Neural cell (in vitro differentiated cells): ENCODE measurements at regions not wholly inside any gene's neighbourhood (a gene's known extent, or its start where the extent isn't known, plus 50 kb on each side); places are given as distances from the start of the nearest gene placed in this dataset.

ENCODE experiments used
- H2AFZ ChIP-seq: fragments of 200-600, 300-800 bp; sonication (generic), shearing (Covaris generic); 2 replicates; pipeline ENCODE4 v1.6.0; 2014; ENCODE audit warnings: low read depth, mild to moderate bottlenecking, antibody characterized with exemption, low read length, moderate library complexity
- H3F3A ChIP-seq: fragments of 200-600 bp; shearing (Covaris generic); 2 replicates; pipeline ENCODE4 v1.6.1; 2016; ENCODE audit warnings: mild to moderate bottlenecking, moderate library complexity, mixed read lengths, antibody characterized with exemption, low read length; ENCODE audit not compliant: insufficient read depth, poor library complexity, severe bottlenecking
- H3K27ac ChIP-seq: fragments of 200-600, 300-800 bp; sonication (generic), shearing (Covaris generic); 2 replicates; pipeline ENCODE4 v1.5.1; 2014; ENCODE audit warnings: mild to moderate bottlenecking, low read length, moderate library complexity
- H3K27me3 ChIP-seq: fragments of 300-800, 200-600 bp; sonication (generic), shearing (Covaris generic); 2 replicates; pipeline ENCODE4 v1.6.0; 2014; ENCODE audit warnings: mild to moderate bottlenecking, low read depth, low read length, moderate library complexity; ENCODE audit not compliant: insufficient read depth
- H3K36me3 ChIP-seq: fragments of 300-800, 200-600 bp; sonication (generic), shearing (Covaris generic); 2 replicates; pipeline ENCODE4 v1.5.1; 2014; ENCODE audit warnings: mild to moderate bottlenecking, antibody characterized with exemption, low read length, moderate library complexity; ENCODE audit not compliant: insufficient read depth
- H3K4me2 ChIP-seq: fragments of 300-800, 200-600 bp; sonication (generic), shearing (Covaris generic); 2 replicates; pipeline ENCODE4 v1.6.0; 2014; ENCODE audit warnings: mild to moderate bottlenecking, low read length
- H3K4me3 ChIP-seq: fragments of 300-800, 200-600 bp; sonication (generic), shearing (Covaris generic); 2 replicates; pipeline ENCODE4 v1.5.1; 2014; ENCODE audit warnings: mild to moderate bottlenecking, low read length, moderate library complexity
- H3K79me2 ChIP-seq: fragments of 200-600 bp; shearing (Covaris generic); replicated peaks from 2 replicates; pipeline ENCODE4 v1.6.0; 2014; ENCODE audit warnings: mild to moderate bottlenecking, low read length, moderate library complexity; ENCODE audit not compliant: insufficient read depth
- H3K9ac ChIP-seq: fragments of 300-800, 200-600 bp; sonication (generic), shearing (Covaris generic); 2 replicates; pipeline ENCODE4 v1.6.1; 2016; ENCODE audit warnings: mild to moderate bottlenecking, low read length, mixed read lengths
- H3K9me2 ChIP-seq: fragments of 200-600 bp; shearing (Covaris generic); 2 replicates; pipeline ENCODE4 v1.6.1; 2016; ENCODE audit warnings: mild to moderate bottlenecking, low read length, mixed read lengths; ENCODE audit not compliant: insufficient read depth
- H3K9me3 ChIP-seq: fragments of 200-600, 300-800 bp; sonication (generic), shearing (Covaris generic); 2 replicates; pipeline ENCODE4 v1.6.1; 2016; ENCODE audit warnings: mild to moderate bottlenecking, mixed run types, low read length, moderate library complexity, mixed read lengths
- H4K20me1 ChIP-seq: fragments of 200-600 bp; shearing (Covaris generic); 2 replicates; pipeline ENCODE4 v1.6.1; 2016; ENCODE audit warnings: mild to moderate bottlenecking, mixed run types; ENCODE audit not compliant: insufficient read depth
- CTCF ChIP-seq: fragments of 450-650 bp; IDR thresholded peaks from 2 replicates; pipeline ENCODE4 v1.5.1; 2014; ENCODE audit warnings: antibody characterized with exemption, mild to moderate bottlenecking, moderate library complexity; ENCODE audit not compliant: poor library complexity, severe bottlenecking
- EP300 ChIP-seq: fragments of 450-650 bp; conservative IDR thresholded peaks from 2 replicates; pipeline ENCODE4 v1.6.1; 2014; ENCODE audit warnings: antibody characterized with exemption, mild to moderate bottlenecking, moderate library complexity; ENCODE audit not compliant: poor library complexity, severe bottlenecking
- EZH2 ChIP-seq: fragments of 200-600, 300-800 bp; shearing (Covaris generic), sonication (generic); IDR thresholded peaks from 2 replicates; pipeline ENCODE4 v1.6.1; 2014; ENCODE audit warnings: antibody characterized with exemption, low read length, borderline replicate concordance, mild to moderate bottlenecking; ENCODE audit not compliant: insufficient read depth, poor library complexity, severe bottlenecking
- MXI1 ChIP-seq: fragments of 450-650 bp; conservative IDR thresholded peaks from 2 replicates; pipeline ENCODE4 v1.6.1; 2014; ENCODE audit warnings: antibody characterized with exemption, mild to moderate bottlenecking; ENCODE audit not compliant: poor library complexity, severe bottlenecking
- POLR2AphosphoS5 ChIP-seq: IDR thresholded peaks from 2 replicates; pipeline ENCODE4 v1.6.1; 2012
- RAD21 ChIP-seq: fragments of 450-650 bp; conservative IDR thresholded peaks from 2 replicates; pipeline ENCODE4 v1.6.1; 2014; ENCODE audit warnings: antibody characterized with exemption, mild to moderate bottlenecking, moderate library complexity
- REST ChIP-seq: IDR thresholded peaks from 2 replicates; pipeline ENCODE4 v1.6.1; 2012; ENCODE audit warnings: borderline replicate concordance
- SMC3 ChIP-seq: fragments of 450-650 bp; conservative IDR thresholded peaks from 2 replicates; pipeline ENCODE4 v1.6.1; 2014; ENCODE audit warnings: antibody characterized with exemption, mild to moderate bottlenecking, moderate library complexity; ENCODE audit not compliant: poor library complexity
- TAF1 ChIP-seq: IDR thresholded peaks from 2 replicates; pipeline ENCODE4 v1.6.1; 2012; ENCODE audit warnings: low read depth

- Histone ChIP-seq H2AFZ (no peak overlapping the region), H4K20me1 (no peaks in the 10 kb centered on the region), H3K4me2 (no peak overlapping the region)
Measured at GRCh38 chr7:46880508-46881196, 701.3 kb downstream of the TNS3 start.

GRCh38 chr7:46879783-46880182 is 702.1 kb downstream of the TNS3 start:
- H3K36me3 ChIP-seq = no peaks in the 10 kb centered on the region
- H3K9ac ChIP-seq = no peak overlapping the region
- H3K4me2 ChIP-seq = no peak overlapping the region
- H3K4me3 ChIP-seq = no peak overlapping the region
- no peaks in the 10 kb centered on the region for H4K20me1 ChIP-seq
- no peak overlapping the region for H3K27ac ChIP-seq
- H3K9me2 ChIP-seq = no peaks in the 10 kb centered on the region
- H3K27me3 ChIP-seq = no peaks in the 10 kb centered on the region
- no peaks in the 10 kb centered on the region for H3K9me3 ChIP-seq
- no peaks in the 10 kb centered on the region for H3F3A ChIP-seq
- no peak overlapping the region for H2AFZ ChIP-seq
- H3K79me2 ChIP-seq = no peaks in the 10 kb centered on the region
- TF ChIP-seq REST = no peak
- TF ChIP-seq RAD21 = no peak
- no peak for TF ChIP-seq TAF1
- no peak for TF ChIP-seq EP300
- TF ChIP-seq CTCF = no peak
- no peak for TF ChIP-seq POLR2AphosphoS5

More at GRCh38 chr7:46880508-46881196, 701.3 kb downstream of the TNS3 start:
- Histone ChIP-seq H3K27ac (no peak overlapping the region), H3K27me3 (no peaks in the 10 kb centered on the region), H3K4me3 (no peak overlapping the region), H3K36me3 (no peaks in the 10 kb centered on the region), H3F3A (no peaks in the 10 kb centered on the region), H3K9me2 (no peaks in the 10 kb centered on the region), H3K9me3 (no peaks in the 10 kb centered on the region), H3K79me2 (no peaks in the 10 kb centered on the region), H3K9ac (no peak overlapping the region)
- no peak for TF ChIP-seq MXI1
- TF ChIP-seq TAF1 = no peak
- no peak for TF ChIP-seq POLR2AphosphoS5
- no peak for TF ChIP-seq EP300
- no peak for TF ChIP-seq SMC3
- no peak for TF ChIP-seq EZH2
- TF ChIP-seq CTCF = no peak
- TF ChIP-seq RAD21 = no peak
- TF ChIP-seq REST = no peak
